ENCODE measurements at regions not wholly inside any gene's neighbourhood (a gene's known extent, or its start where the extent isn't known, plus 50 kb on each side); places are given as distances from the start of the nearest gene placed in this dataset.

GRCh38 chr3:152760591-152760990, 74.3 kb upstream of the P2RY1 start:
- no peak for DNase-seq
- no peaks in the 10 kb centered on the region for H3K4me1 ChIP-seq
- no peak for ATAC-seq
- 74 to 85% methylated on average over 3 of the region's 3 CpGs for WGBS, 2 donors
- no peaks in the 10 kb centered on the region for H3K9me3 ChIP-seq
- no peaks in the 10 kb centered on the region for H3K27me3 ChIP-seq
- FAIRE-seq = no peak
- no peak for TF ChIP-seq CTCF (IDR thresholded peaks at IDR 0.05)
- H3K27ac ChIP-seq = no peak overlapping the region
- intact Hi-C loops (cut with DNase I) = no loop called here
- no peaks in the 10 kb centered on the region for H3K36me3 ChIP-seq
- no peak overlapping the region for H3K4me3 ChIP-seq

GRCh38 chr3:152768478-152768877, 66.5 kb upstream of the P2RY1 start:
- intact Hi-C loops (cut with DNase I) = no loop called here
- Histone ChIP-seq H3K36me3 (no peaks in the 10 kb centered on the region), H3K9me3 (no peaks in the 10 kb centered on the region), H3K27ac (no peak overlapping the region), H3K4me1 (peaks cover 0 to 4% (median 3%) of the 10 kb centered on the region in 3 donors), H3K27me3 (no peaks in the 10 kb centered on the region), H3K4me3 (no peak overlapping the region)
- WGBS, 2 donors = 33 to 34% methylated on average over 3 of the region's 3 CpGs
- FAIRE-seq = no peak
- no peak for TF ChIP-seq CTCF (IDR thresholded peaks at IDR 0.05)
- no peak for ATAC-seq
- DNase-seq = no peak

- DNase-seq (no peak), ATAC-seq (peak in 1 of 4 donors; percentile 20), FAIRE-seq (no peak)
- intact Hi-C loops (cut with DNase I) = no loop called here
- H3K4me3 ChIP-seq = no peak overlapping the region
- H3K27ac ChIP-seq = no peak overlapping the region
- TF ChIP-seq CTCF (IDR thresholded peaks at IDR 0.05) = no peak
- no peaks in the 10 kb centered on the region for H3K36me3 ChIP-seq
- peaks cover 0 to 4% (median 3%) of the 10 kb centered on the region in 3 donors for H3K4me1 ChIP-seq
- no peaks in the 10 kb centered on the region for H3K9me3 ChIP-seq
- H3K27me3 ChIP-seq = no peaks in the 10 kb centered on the region
Measured at GRCh38 chr3:152769523-152769922, 65.4 kb upstream of the P2RY1 start.

GRCh38 chr3:152770296-152770695, 64.6 kb upstream of the P2RY1 start:
- Histone ChIP-seq H3K27me3 (no peaks in the 10 kb centered on the region), H3K9me3 (no peaks in the 10 kb centered on the region), H3K36me3 (no peaks in the 10 kb centered on the region), H3K4me3 (no peak overlapping the region), H3K4me1 (peaks cover 0 to 4% (median 3%) of the 10 kb centered on the region in 3 donors), H3K27ac (no peak overlapping the region)
- FAIRE-seq = no peak
- no peak for TF ChIP-seq CTCF (IDR thresholded peaks at IDR 0.05)
- no peak for ATAC-seq
- WGBS, 2 donors = 82 to 88% methylated on average over 2 of the region's 2 CpGs
- no peak for DNase-seq
- intact Hi-C loops (cut with DNase I) = no loop called here

GRCh38 chr3:152771120-152771519, 63.8 kb upstream of the P2RY1 start:
- intact Hi-C loops (cut with DNase I) = no loop called here
- FAIRE-seq = peak; percentile 29

More at GRCh38 chr3:152771120-152771519, 63.8 kb upstream of the P2RY1 start:
- TF ChIP-seq CTCF (IDR thresholded peaks at IDR 0.05) = no peak
- DNase-seq (no peak), ATAC-seq (no peak)
- peaks cover 0 to 4% (median 3%) of the 10 kb centered on the region in 3 donors for H3K4me1 ChIP-seq
- no peaks in the 10 kb centered on the region for H3K36me3 ChIP-seq
- H3K9me3 ChIP-seq = no peaks in the 10 kb centered on the region
- no peaks in the 10 kb centered on the region for H3K27me3 ChIP-seq
- WGBS, 2 donors = 82 to 87% methylated on average over 1 of the region's 1 CpG
- H3K27ac ChIP-seq = no peak overlapping the region
- H3K4me3 ChIP-seq = no peak overlapping the region
